ENCODE measurements at regions not wholly inside any gene's neighbourhood (a gene's known extent, or its start where the extent isn't known, plus 50 kb on each side); places are given as distances from the start of the nearest gene placed in this dataset.
A peak's percentile ranks its signal among the peaks of the same experiment; 100 is the strongest.

DNA sequence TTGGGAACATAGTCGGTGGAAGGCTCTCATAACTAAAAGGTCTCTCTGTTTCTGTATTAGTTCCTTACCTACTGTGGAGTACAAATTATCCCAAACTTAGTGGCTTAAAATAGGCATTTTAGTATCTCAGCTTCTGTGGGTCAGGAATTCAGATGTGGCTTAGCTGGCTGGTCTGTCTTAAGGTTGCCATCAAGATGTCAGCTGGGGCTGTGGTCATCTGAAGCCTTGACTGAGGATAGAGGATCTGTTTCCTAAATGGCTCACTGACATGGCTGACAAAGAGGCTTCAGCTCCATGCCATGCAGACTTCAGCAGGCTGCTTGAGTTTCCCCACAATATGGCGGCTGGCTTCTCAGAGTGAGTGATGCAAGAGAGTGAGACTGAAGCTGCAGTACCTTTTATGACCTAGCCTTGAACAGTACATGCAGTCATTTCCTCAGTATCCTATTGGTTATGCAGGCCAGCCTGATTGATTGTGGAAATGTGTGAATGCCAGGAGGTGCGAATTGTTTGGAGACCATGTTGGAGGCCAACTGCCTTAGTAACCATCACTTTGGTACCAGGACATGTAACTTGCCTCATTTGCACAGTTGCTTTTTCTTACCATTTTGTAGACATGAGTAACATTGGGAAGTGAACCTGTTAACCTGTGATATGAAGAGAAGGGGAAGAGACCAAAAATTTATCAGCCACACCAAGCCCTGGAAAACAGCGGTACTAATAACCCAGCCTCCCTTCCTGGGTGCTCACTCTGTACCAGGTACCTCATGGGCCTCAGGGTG is 152.8 kb upstream of the IER5L start:
- no peak for ATAC-seq
- peaks cover 20 to 24% (median 21%) of the 10 kb centered on the region in 3 donors for H3K4me1 ChIP-seq
- WGBS, 2 donors, result 95 to 96% methylated on average over 4 of the region's 4 CpGs

DNA sequence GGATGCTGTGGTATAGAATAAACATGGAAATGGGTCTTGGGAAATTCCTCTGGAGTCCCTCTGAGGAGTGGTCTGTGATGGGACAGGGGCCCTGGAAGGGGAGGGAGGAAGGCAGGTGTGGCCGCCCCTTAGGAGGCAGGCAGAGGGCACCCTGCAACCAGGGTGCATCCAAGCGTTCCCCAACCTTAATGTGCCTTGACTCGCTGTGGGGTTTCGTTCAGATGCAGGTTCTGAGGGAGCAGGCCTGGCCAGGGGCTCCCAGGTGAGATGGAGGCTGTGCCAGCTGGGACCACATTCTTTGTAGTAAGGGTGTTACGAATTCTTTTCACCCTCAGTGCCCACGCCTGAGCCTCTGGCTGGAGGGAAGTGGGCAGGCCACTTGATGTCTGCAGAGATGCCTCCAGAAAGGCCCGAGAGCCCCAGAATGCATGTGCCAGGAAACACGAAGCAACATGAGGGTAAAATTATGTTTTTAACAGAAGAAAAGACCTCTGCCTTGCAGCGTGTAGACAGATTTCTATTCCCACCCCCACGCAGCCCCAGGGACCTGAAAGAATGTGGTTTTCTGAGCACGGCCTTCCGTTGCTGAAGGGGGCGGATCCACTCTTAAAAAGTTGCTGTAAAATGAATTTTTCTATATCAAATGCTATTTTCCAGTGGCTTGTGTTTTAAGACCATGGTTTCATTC is 150.4 kb upstream of the IER5L start:
- Histone ChIP-seq H3K27me3 (no peaks in the 10 kb centered on the region), H3K9me3 (no peaks in the 10 kb centered on the region), H3K36me3 (no peaks in the 10 kb centered on the region), H3K4me3 (no peak overlapping the region), H3K4me1 (peaks cover 0 to 2% (median 1%) of the 10 kb centered on the region in 3 donors), H3K27ac (peak overlapping the region in 1 of 4 donors; percentile 22)
- TF ChIP-seq, protein P1, sequence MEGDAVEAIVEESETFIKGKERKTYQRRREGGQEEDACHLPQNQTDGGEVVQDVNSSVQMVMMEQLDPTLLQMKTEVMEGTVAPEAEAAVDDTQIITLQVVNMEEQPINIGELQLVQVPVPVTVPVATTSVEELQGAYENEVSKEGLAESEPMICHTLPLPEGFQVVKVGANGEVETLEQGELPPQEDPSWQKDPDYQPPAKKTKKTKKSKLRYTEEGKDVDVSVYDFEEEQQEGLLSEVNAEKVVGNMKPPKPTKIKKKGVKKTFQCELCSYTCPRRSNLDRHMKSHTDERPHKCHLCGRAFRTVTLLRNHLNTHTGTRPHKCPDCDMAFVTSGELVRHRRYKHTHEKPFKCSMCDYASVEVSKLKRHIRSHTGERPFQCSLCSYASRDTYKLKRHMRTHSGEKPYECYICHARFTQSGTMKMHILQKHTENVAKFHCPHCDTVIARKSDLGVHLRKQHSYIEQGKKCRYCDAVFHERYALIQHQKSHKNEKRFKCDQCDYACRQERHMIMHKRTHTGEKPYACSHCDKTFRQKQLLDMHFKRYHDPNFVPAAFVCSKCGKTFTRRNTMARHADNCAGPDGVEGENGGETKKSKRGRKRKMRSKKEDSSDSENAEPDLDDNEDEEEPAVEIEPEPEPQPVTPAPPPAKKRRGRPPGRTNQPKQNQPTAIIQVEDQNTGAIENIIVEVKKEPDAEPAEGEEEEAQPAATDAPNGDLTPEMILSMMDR (IDR thresholded peaks at IDR 0.05), result no peak
- WGBS, 2 donors, result 76 to 88% methylated on average over 13 of the region's 13 CpGs
- no peak for ATAC-seq
- peak in 1 of 6 donors; percentile 32 for DNase-seq
- no peak for FAIRE-seq
- intact Hi-C loops (cut with DNase I), result loop anchor here in 1 of 3 donors (10.0 kb wide), 1 partner anchor 154 kb away; the partner anchor contains the start of gene IER5L

More for the DNA sequence above, 152.8 kb upstream of the IER5L start:
- H3K27ac ChIP-seq, result no peak overlapping the region
- intact Hi-C loops (cut with DNase I), result no loop called here
- H3K9me3 ChIP-seq, result no peaks in the 10 kb centered on the region
- H3K27me3 ChIP-seq, result no peaks in the 10 kb centered on the region
- FAIRE-seq (no peak), DNase-seq (peak in 1 of 6 donors; percentile 4)
- no peak overlapping the region for H3K4me3 ChIP-seq
- no peaks in the 10 kb centered on the region for H3K36me3 ChIP-seq
- TF ChIP-seq, protein P1 (IDR thresholded peaks at IDR 0.05), result no peak

DNA sequence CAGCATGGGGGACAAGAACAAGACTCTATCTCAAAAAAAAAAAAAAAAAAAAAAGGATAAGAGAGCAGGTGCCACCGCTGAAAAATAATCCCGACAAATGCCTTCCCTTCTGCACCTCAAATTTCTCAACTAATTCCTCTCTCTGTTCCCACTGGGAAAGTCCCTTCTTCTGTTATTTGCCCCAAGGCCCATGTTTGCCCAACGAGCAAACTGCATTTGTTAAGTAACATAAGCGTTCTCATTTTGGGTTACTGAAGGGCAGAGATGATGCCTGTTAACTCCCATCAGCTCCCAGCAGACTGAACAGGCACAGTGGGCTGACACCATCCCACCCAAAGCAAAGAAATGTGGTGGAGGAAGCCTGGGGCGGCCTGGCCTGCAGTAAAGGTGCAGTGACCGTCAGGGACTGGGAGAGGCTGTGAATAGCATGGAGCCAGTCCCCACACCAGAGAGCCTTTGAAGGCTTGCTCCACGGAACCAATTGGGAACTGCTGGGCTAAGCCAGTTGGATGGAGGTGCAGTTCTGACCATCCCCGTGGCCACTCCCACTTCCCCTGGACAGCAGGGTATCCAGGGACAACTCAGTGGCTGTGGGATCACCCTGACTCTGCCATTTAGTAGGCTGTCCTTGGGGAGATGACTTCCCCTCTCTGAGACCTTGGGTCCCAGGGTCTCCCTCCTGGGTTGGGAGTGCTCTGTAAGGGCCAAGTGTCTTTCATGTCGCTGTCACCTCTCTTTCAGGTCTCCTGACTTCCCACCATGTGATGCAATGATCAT is 149.7 kb upstream of the IER5L start:
- DNase-seq (peak in 1 of 6 donors; percentile 18), FAIRE-seq (no peak), ATAC-seq (peak in 1 of 4 donors; percentile 27)
- no peaks in the 10 kb centered on the region for H3K9me3 ChIP-seq
- intact Hi-C loops (cut with DNase I), result loop anchor here in 1 of 3 donors (10.0 kb wide), 1 partner anchor 153 kb away; the partner anchor contains the start of gene IER5L
- H3K27me3 ChIP-seq, result no peaks in the 10 kb centered on the region
- WGBS, 2 donors, result 67 to 72% methylated on average over 9 of the region's 9 CpGs
- no peak overlapping the region for H3K4me3 ChIP-seq
- no peaks in the 10 kb centered on the region for H3K36me3 ChIP-seq
- TF ChIP-seq, protein P1 (IDR thresholded peaks at IDR 0.05), result no peak
- H3K4me1 ChIP-seq, result no peaks in the 10 kb centered on the region
- H3K27ac ChIP-seq, result no peak overlapping the region

DNA sequence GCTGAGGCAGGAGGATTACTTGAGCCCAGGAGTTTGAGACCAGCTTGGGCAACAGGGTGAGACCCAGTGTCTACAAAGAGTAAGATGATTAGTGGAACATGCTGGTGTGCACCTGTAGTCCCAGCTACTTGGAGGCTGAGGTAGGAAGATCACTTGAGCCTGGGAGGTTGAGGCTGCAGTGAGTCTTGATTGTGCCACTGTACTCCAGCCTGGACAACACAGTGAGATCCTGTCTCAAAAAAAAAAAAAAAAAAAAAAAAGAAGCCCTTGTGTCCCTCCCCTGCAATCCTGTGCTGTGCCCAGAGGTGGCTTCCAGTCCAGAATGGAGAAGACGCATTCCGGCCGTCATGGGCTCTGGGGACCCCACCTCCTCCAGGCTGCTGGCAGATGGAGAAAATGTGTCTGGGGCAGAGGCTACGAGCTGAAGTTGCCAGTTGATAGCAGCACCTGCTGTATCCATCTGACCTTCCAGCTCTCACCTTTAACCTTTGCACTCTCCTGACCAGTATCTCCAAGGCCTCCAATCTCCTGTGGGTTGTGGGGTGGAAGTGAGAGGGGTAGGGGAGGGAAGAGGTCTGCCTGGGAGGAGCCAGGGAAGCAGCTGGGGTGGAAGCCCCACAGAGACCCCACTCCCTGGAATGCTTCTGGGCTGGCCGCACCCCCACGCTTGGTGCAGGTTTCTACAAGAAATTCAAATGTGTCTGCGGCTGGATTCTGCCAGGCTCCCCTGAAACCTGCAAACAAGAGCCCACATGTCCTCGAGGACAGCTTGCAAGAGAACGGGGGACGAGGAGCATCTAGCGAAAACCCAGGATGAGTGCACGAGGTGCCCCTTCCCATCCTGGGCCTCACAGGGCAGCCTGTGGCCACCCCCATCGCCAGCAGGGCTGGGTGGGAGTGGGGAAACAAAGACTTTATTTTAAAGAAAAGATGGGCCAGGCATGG is 148.3 kb upstream of the IER5L start:
- ATAC-seq, result no peak
- intact Hi-C loops (cut with DNase I), result loop anchor here in 1 of 3 donors (10.0 kb wide), 1 partner anchor 152 kb away; the partner anchor contains the start of gene IER5L
- 88 to 95% methylated on average over 13 of the region's 13 CpGs for WGBS, 2 donors

More for the DNA sequence above, 148.3 kb upstream of the IER5L start:
- no peaks in the 10 kb centered on the region for H3K27me3 ChIP-seq
- H3K4me3 ChIP-seq, result no peak overlapping the region
- H3K4me1 ChIP-seq, result peaks cover 0 to 3% (median 1%) of the 10 kb centered on the region in 3 donors
- no peaks in the 10 kb centered on the region for H3K36me3 ChIP-seq
- DNase-seq (peak in 1 of 6 donors; percentile 21), FAIRE-seq (no peak)
- H3K9me3 ChIP-seq, result no peaks in the 10 kb centered on the region
- TF ChIP-seq, protein P1 (IDR thresholded peaks at IDR 0.05), result no peak
- no peak overlapping the region for H3K27ac ChIP-seq
